ENCODE measurements at regions not wholly inside any gene's neighbourhood (a gene's known extent, or its start where the extent isn't known, plus 50 kb on each side); places are given as distances from the start of the nearest gene placed in this dataset.

- H4K20me1 ChIP-seq (ENCODE audit: insufficient read depth), result no peaks in the 10 kb centered on the region
- H3K9me2 ChIP-seq, result no peaks in the 10 kb centered on the region
- H3K9me3 ChIP-seq, result peaks cover 21% of the 10 kb centered on the region
- no peaks in the 10 kb centered on the region for H3K79me2 ChIP-seq (ENCODE audit: insufficient read depth)
- TF ChIP-seq TCF12 (IDR thresholded peaks at IDR 0.05) (no peak), RCOR1 (IDR thresholded peaks at IDR 0.05; ENCODE audit: low read length) (no peak), SMC3 (IDR thresholded peaks at IDR 0.05; ENCODE audit: low read depth, low read length) (no peak), REST (IDR thresholded peaks at IDR 0.05; ENCODE audit: low read depth, low read length) (no peak), SIN3A (IDR thresholded peaks at IDR 0.05; ENCODE audit: borderline replicate concordance, low read depth, low read length) (no peak), TAF1 (IDR thresholded peaks at IDR 0.05; ENCODE audit: borderline replicate concordance, low read depth, low read length) (no peak), GABPA (IDR thresholded peaks at IDR 0.05; ENCODE audit: low read depth) (no peak), PBX3 (IDR thresholded peaks at IDR 0.05) (no peak), FOSL2 (IDR thresholded peaks at IDR 0.05; ENCODE audit: borderline replicate concordance, low read depth) (no peak), ELF1 (IDR thresholded peaks at IDR 0.05) (no peak)
- ChIA-PET CTCF (no interaction called here), POLR2A (no interaction called here)
- no peak overlapping the region for H3K4me3 ChIP-seq (ENCODE audit: low read depth in 2 of 2, low read length in 1 of 2)
- H3K4me1 ChIP-seq (ENCODE audit: control insufficient read depth in 1 of 2, insufficient read depth in 2 of 2, low read depth in 1 of 2, low read length in 1 of 2), result no peaks in the 10 kb centered on the region
- no peak for DNase-seq
- 70% methylated on average over 2 of the region's 2 CpGs for WGBS (ENCODE audit: low lambda C conversion rate)
- no peaks in the 10 kb centered on the region for H3K27me3 ChIP-seq (ENCODE audit: insufficient read depth)
- no peaks in the 10 kb centered on the region for H3F3A ChIP-seq (replicated peaks; ENCODE audit: insufficient read depth)
- H3K4me2 ChIP-seq, result no peak overlapping the region
- H3K36me3 ChIP-seq (replicated peaks in 1 of 2; ENCODE audit: control insufficient read depth in 1 of 2, insufficient read depth in 2 of 2, low read length in 1 of 2), result peaks cover 0 to 3% of the 10 kb centered on the region in 2 experiments
- H2AFZ ChIP-seq (ENCODE audit: low read depth), result no peak overlapping the region
- H3K9ac ChIP-seq, result no peak overlapping the region
- no peak overlapping the region for H3K27ac ChIP-seq (ENCODE audit: low read depth in 2 of 2, low read length in 1 of 2)
Measured at GRCh38 chr5:120813551-120813950, 349.5 kb downstream of the PRR16 start.

- no peaks in the 10 kb centered on the region for H3K9me2 ChIP-seq
- H2AFZ ChIP-seq (ENCODE audit: low read depth), result no peak overlapping the region
- TF ChIP-seq RAD21 (IDR thresholded peaks at IDR 0.05; ENCODE audit: low read length) (peak; percentile 72), SMC3 (IDR thresholded peaks at IDR 0.05; ENCODE audit: low read depth, low read length) (peak; percentile 61), YY1 (IDR thresholded peaks at IDR 0.05; ENCODE audit: low read depth) (no peak), RCOR1 (IDR thresholded peaks at IDR 0.05; ENCODE audit: low read length) (no peak), CTCF (IDR thresholded peaks at IDR 0.05) (peak; percentile 61)
- H3K9ac ChIP-seq, result no peak overlapping the region
- H3K9me3 ChIP-seq, result peaks cover 18% of the 10 kb centered on the region
- H3K79me2 ChIP-seq (ENCODE audit: insufficient read depth), result no peaks in the 10 kb centered on the region
- H4K20me1 ChIP-seq (ENCODE audit: insufficient read depth), result no peaks in the 10 kb centered on the region
- ChIA-PET POLR2A (no interaction called here), CTCF (interaction anchor here (0.7 to 1.6 kb wide), 6 partner anchors 11 to 1133 kb away, joined by 3 to 8 read pairs (median 3); no protein-coding TSS in a partner anchor)
- H3K4me3 ChIP-seq (ENCODE audit: low read depth in 2 of 2, low read length in 1 of 2), result no peak overlapping the region; a peak in 1 of 4 replicates
- no peaks in the 10 kb centered on the region for H3K4me1 ChIP-seq (ENCODE audit: control insufficient read depth in 1 of 2, insufficient read depth in 2 of 2, low read depth in 1 of 2, low read length in 1 of 2)
- no peaks in the 10 kb centered on the region for H3K27me3 ChIP-seq (ENCODE audit: insufficient read depth)
- H3F3A ChIP-seq (replicated peaks; ENCODE audit: insufficient read depth), result no peaks in the 10 kb centered on the region
- H3K4me2 ChIP-seq, result no peak overlapping the region
- H3K36me3 ChIP-seq (replicated peaks in 1 of 2; ENCODE audit: control insufficient read depth in 1 of 2, insufficient read depth in 2 of 2, low read length in 1 of 2), result peaks cover 0 to 2% of the 10 kb centered on the region in 2 experiments
- no peak overlapping the region for H3K27ac ChIP-seq (ENCODE audit: low read depth in 2 of 2, low read length in 1 of 2)
- DNase-seq, result peak; percentile 2
- 93% methylated on average over 9 of the region's 12 CpGs for WGBS (ENCODE audit: low lambda C conversion rate)
Measured at GRCh38 chr5:120817044-120817985, 353.2 kb downstream of the PRR16 start.

All from SK-N-SH (cell line).